ENCODE measurements at regions not wholly inside any gene's neighbourhood (a gene's known extent, or its start where the extent isn't known, plus 50 kb on each side); places are given as distances from the start of the nearest gene placed in this dataset.
"Not testable (repeated sequence)": the region's sequence is repeated elsewhere in the genome, so short reads cannot be mapped to it uniquely, and the experiment has no call there.

GRCh38 chr5:135737701-135738563 lies 96.5 kb upstream of the SLC25A48 start:
- no peaks in the 10 kb centered on the region for H3K27me3 Mint-ChIP-seq
- no peaks in the 10 kb centered on the region for H3K36me3 Mint-ChIP-seq
- DNase-seq (no peak), ATAC-seq (ENCODE audit: low read depth) (no peak)
- POLR2A ChIA-PET = no interaction called here
- H3K27ac Mint-ChIP-seq = no peak overlapping the region
- H3K4me1 Mint-ChIP-seq = no peaks in the 10 kb centered on the region
- H3K4me3 Mint-ChIP-seq = no peak overlapping the region
- H3K9me3 Mint-ChIP-seq = no peaks in the 10 kb centered on the region

- POLR2A ChIA-PET = not testable (repeated sequence)
These were observed 97.5 kb upstream of the SLC25A48 start for GRCh38 chr5:135736952-135737351.

GRCh38 chr5:135735831-135736230 lies 98.6 kb upstream of the SLC25A48 start:
- Mint-ChIP-seq H3K27ac (peak overlapping the region; percentile 17), H3K4me3 (no peak overlapping the region), H3K27me3 (no peaks in the 10 kb centered on the region), H3K9me3 (no peaks in the 10 kb centered on the region), H3K4me1 (no peaks in the 10 kb centered on the region), H3K36me3 (no peaks in the 10 kb centered on the region)
- DNase-seq (no peak), ATAC-seq (ENCODE audit: low read depth) (no peak)
- POLR2A ChIA-PET = no interaction called here

More at GRCh38 chr5:135736952-135737351, 97.5 kb upstream of the SLC25A48 start:
- not testable (repeated sequence) for ATAC-seq (ENCODE audit: low read depth); H3K4me3 Mint-ChIP-seq; DNase-seq; H3K9me3 Mint-ChIP-seq; H3K27me3 Mint-ChIP-seq; H3K4me1 Mint-ChIP-seq; H3K36me3 Mint-ChIP-seq; H3K27ac Mint-ChIP-seq

- DNase-seq; H3K4me1 Mint-ChIP-seq; H3K36me3 Mint-ChIP-seq; H3K4me3 Mint-ChIP-seq; ATAC-seq (ENCODE audit: low read depth); H3K27ac Mint-ChIP-seq; H3K27me3 Mint-ChIP-seq; POLR2A ChIA-PET; H3K9me3 Mint-ChIP-seq: not testable (repeated sequence)
These were observed 99.5 kb upstream of the SLC25A48 start for GRCh38 chr5:135734956-135735355.

GRCh38 chr5:135731034-135731433 lies 103.4 kb upstream of the SLC25A48 start:
- H3K36me3 Mint-ChIP-seq, H3K4me1 Mint-ChIP-seq, POLR2A ChIA-PET: not testable (repeated sequence)

GRCh38 chr5:135730161-135730560 lies 104.3 kb upstream of the SLC25A48 start:
- POLR2A ChIA-PET; H3K36me3 Mint-ChIP-seq; ATAC-seq (ENCODE audit: low read depth); H3K4me3 Mint-ChIP-seq; H3K27ac Mint-ChIP-seq; H3K9me3 Mint-ChIP-seq; H3K27me3 Mint-ChIP-seq; H3K4me1 Mint-ChIP-seq; DNase-seq: not testable (repeated sequence)

More at GRCh38 chr5:135731034-135731433, 103.4 kb upstream of the SLC25A48 start:
- not testable (repeated sequence) for ATAC-seq (ENCODE audit: low read depth); H3K9me3 Mint-ChIP-seq; H3K27ac Mint-ChIP-seq; H3K27me3 Mint-ChIP-seq; H3K4me3 Mint-ChIP-seq; DNase-seq

- H3K4me3 Mint-ChIP-seq = no peak overlapping the region
- no peaks in the 10 kb centered on the region for H3K27me3 Mint-ChIP-seq
- H3K9me3 Mint-ChIP-seq = no peaks in the 10 kb centered on the region
- no peak for ATAC-seq (ENCODE audit: low read depth)
- POLR2A ChIA-PET = no interaction called here
- no peak overlapping the region for H3K27ac Mint-ChIP-seq
- no peak for DNase-seq
- no peaks in the 10 kb centered on the region for H3K4me1 Mint-ChIP-seq
- no peaks in the 10 kb centered on the region for H3K36me3 Mint-ChIP-seq
These were observed 105.1 kb upstream of the SLC25A48 start for GRCh38 chr5:135729321-135729786.

- no peak for DNase-seq
These were observed 109.8 kb upstream of the SLC25A48 start for GRCh38 chr5:135724617-135725016.

GRCh38 chr5:135723491-135723890 lies 111.0 kb upstream of the SLC25A48 start:
- H3K36me3 Mint-ChIP-seq = no peaks in the 10 kb centered on the region
- POLR2A ChIA-PET = no interaction called here
- no peak for DNase-seq

More at GRCh38 chr5:135724617-135725016, 109.8 kb upstream of the SLC25A48 start:
- ATAC-seq (ENCODE audit: low read depth) = no peak
- POLR2A ChIA-PET = no interaction called here
- H3K4me1 Mint-ChIP-seq = no peaks in the 10 kb centered on the region
- no peaks in the 10 kb centered on the region for H3K27me3 Mint-ChIP-seq
- H3K4me3 Mint-ChIP-seq = no peak overlapping the region
- H3K9me3 Mint-ChIP-seq = no peaks in the 10 kb centered on the region
- H3K36me3 Mint-ChIP-seq = no peaks in the 10 kb centered on the region
- no peak overlapping the region for H3K27ac Mint-ChIP-seq

GRCh38 chr5:135721548-135722090 lies 112.8 kb upstream of the SLC25A48 start:
- H3K27me3 Mint-ChIP-seq = no peaks in the 10 kb centered on the region
- H3K9me3 Mint-ChIP-seq = no peaks in the 10 kb centered on the region
- no peak for ATAC-seq (ENCODE audit: low read depth)
- H3K27ac Mint-ChIP-seq = no peak overlapping the region
- H3K36me3 Mint-ChIP-seq = no peaks in the 10 kb centered on the region
- no peaks in the 10 kb centered on the region for H3K4me1 Mint-ChIP-seq
- H3K4me3 Mint-ChIP-seq = no peak overlapping the region
- DNase-seq = no peak
- POLR2A ChIA-PET = no interaction called here

More at GRCh38 chr5:135723491-135723890, 111.0 kb upstream of the SLC25A48 start:
- H3K27ac Mint-ChIP-seq = no peak overlapping the region
- no peaks in the 10 kb centered on the region for H3K27me3 Mint-ChIP-seq
- ATAC-seq (ENCODE audit: low read depth) = no peak
- H3K9me3 Mint-ChIP-seq = no peaks in the 10 kb centered on the region
- H3K4me1 Mint-ChIP-seq = no peaks in the 10 kb centered on the region
- H3K4me3 Mint-ChIP-seq = no peak overlapping the region

- Mint-ChIP-seq H3K4me3 (no peak overlapping the region), H3K36me3 (no peaks in the 10 kb centered on the region), H3K27me3 (no peaks in the 10 kb centered on the region), H3K4me1 (no peaks in the 10 kb centered on the region), H3K9me3 (no peaks in the 10 kb centered on the region), H3K27ac (no peak overlapping the region)
- DNase-seq (no peak), ATAC-seq (ENCODE audit: low read depth) (no peak)
- POLR2A ChIA-PET = no interaction called here
These were observed 114.3 kb upstream of the SLC25A48 start for GRCh38 chr5:135720191-135720590.

- POLR2A ChIA-PET = no interaction called here
- H3K27ac Mint-ChIP-seq = no peak overlapping the region
- no peaks in the 10 kb centered on the region for H3K4me1 Mint-ChIP-seq
These were observed 114.9 kb upstream of the SLC25A48 start for GRCh38 chr5:135719428-135720063.

GRCh38 chr5:135718651-135719050 lies 115.8 kb upstream of the SLC25A48 start:
- POLR2A ChIA-PET = no interaction called here
- ATAC-seq (ENCODE audit: low read depth) (no peak), DNase-seq (no peak)
- H3K27me3 Mint-ChIP-seq = peaks cover 2% of the 10 kb centered on the region
- no peaks in the 10 kb centered on the region for H3K36me3 Mint-ChIP-seq
- H3K4me1 Mint-ChIP-seq = no peaks in the 10 kb centered on the region
- H3K9me3 Mint-ChIP-seq = no peaks in the 10 kb centered on the region
- H3K4me3 Mint-ChIP-seq = no peak overlapping the region
- no peak overlapping the region for H3K27ac Mint-ChIP-seq

More at GRCh38 chr5:135719428-135720063, 114.9 kb upstream of the SLC25A48 start:
- Mint-ChIP-seq H3K36me3 (no peaks in the 10 kb centered on the region), H3K27me3 (peaks cover 2% of the 10 kb centered on the region), H3K4me3 (no peak overlapping the region), H3K9me3 (no peaks in the 10 kb centered on the region)
- ATAC-seq (ENCODE audit: low read depth) = no peak
- no peak for DNase-seq

GRCh38 chr5:135718151-135718550 lies 116.3 kb upstream of the SLC25A48 start:
- POLR2A ChIA-PET = no interaction called here
- ATAC-seq (ENCODE audit: low read depth) = no peak
- H3K36me3 Mint-ChIP-seq = no peaks in the 10 kb centered on the region

More at GRCh38 chr5:135718151-135718550, 116.3 kb upstream of the SLC25A48 start:
- Mint-ChIP-seq H3K9me3 (no peaks in the 10 kb centered on the region), H3K27ac (no peak overlapping the region), H3K27me3 (peaks cover 2% of the 10 kb centered on the region), H3K4me3 (no peak overlapping the region), H3K4me1 (no peaks in the 10 kb centered on the region)
- DNase-seq = no peak

All from activated naive CD8-positive, alpha-beta T cell treated with anti-CD3 and anti-CD28 coated beads, Interleukin-2, amount 10 ng/mL, durations not matched to agents 7 days and 5 days (primary cell).